ENCODE measurements at regions not wholly inside any gene's neighbourhood (a gene's known extent, or its start where the extent isn't known, plus 50 kb on each side); places are given as distances from the start of the nearest gene placed in this dataset.

DNA sequence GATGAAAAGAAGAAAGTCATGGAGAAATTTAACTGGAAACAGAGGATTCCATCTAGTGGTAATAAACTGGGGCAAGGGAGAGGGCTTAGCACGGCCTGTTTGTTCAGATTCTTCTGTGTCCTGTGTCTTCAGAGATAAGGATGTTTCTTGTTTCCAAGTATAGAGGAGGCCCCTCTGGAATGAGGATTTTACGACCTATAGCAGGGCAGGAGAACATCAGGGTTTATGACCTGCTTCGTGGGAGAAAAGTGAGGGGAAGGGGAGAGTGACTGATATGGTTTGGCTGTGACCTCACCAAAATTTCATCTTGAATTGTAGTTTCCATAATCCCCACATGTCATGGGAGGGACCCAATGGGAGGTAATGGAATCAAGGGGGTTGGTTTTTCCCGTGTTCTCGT, 93.0 kb upstream of the LDB2 start:
- DNase-seq = no peak

DNA sequence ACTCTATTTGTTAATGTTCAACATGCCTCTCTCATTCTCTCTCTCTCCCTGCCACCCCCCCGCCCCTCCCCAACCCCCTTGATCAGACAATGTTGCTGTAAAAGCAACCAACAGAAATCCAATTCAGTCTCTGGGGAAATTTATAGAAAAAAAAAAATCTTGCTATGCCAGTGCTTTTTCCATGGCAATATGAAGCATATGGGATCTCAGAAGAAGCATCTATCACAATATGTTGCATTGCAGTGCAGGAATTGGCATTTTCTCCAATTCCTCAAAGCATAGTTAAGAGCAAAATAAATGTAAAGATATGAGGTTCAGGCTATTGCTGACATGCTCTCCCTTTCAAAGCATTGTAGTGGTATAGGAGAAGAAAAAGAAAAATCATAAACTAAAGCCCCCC, 90.9 kb upstream of the LDB2 start:
- no peak for DNase-seq

- no peak for DNase-seq
Measured at GRCh38 chr4:16988814-16989213, 90.4 kb upstream of the LDB2 start.

DNA sequence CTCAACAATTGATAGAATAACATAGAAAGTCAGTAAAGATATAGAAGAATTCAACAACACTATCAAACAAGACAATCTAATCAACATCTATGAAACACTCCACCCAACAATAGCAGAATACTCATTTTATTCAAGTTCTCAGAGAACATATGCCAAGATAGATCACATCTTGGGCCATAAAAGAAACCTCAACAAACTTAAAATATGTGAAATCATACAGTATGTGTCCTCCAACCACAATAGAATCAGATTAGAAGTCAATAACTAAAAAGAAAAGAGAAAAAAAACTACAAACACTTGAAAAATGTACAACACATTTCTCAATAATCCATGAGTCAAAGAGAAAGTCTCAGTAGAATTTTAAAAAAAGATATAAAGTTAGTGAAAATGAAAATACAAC, 78.6 kb upstream of the LDB2 start:
- no peak for DNase-seq

DNA sequence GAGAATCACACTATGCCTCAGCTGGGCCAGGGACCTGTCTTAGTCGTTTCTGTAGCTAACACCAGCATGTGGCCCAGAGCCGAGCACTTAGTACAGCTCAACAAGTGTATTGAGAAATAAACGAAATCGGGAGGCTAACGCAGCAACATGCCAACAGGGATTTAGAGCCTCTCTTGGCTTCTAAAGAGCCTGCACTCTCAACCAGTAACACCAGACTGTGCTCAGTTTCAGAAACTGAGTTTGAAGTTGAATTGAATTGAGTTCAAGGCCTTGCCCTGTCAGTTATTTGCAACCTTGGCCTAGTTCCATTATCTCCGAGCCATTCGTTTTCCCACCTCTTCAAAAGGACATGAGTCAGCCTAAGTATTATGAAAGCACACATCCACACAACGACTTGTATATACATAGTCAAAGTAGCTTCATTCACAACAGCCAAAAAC, 71.3 kb upstream of the LDB2 start:
- no peak for DNase-seq

DNA sequence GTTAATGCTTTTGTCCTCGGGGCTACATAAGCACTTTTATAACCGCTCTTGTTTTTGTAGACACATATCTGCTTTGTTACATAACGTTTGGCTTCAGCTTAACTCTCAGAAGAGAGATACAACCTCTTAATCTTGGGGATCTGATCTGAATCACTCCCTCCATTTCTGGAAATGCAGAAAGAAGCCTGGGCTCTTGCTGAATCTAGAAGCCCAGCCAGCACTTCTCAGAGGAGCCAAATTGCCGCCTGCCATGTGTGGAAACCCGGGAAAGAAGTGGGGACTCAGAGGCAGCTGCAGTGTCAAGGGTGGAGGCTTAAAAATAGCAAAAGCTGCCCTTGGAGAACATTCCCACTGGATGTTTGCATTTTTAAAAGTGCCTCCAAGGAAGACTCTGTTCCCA, 69.3 kb upstream of the LDB2 start:
- DNase-seq = no peak

GRCh38 chr4:16959305-16959704, 60.9 kb upstream of the LDB2 start:
- DNase-seq = no peak

GRCh38 chr4:16952896-16953630, 54.6 kb upstream of the LDB2 start:
- DNase-seq = no peak

- no peak for DNase-seq
Measured at GRCh38 chr4:16952462-16952871, 54.0 kb upstream of the LDB2 start.
